ENCODE measurements at regions not wholly inside any gene's neighbourhood (a gene's known extent, or its start where the extent isn't known, plus 50 kb on each side); places are given as distances from the start of the nearest gene placed in this dataset.

DNA sequence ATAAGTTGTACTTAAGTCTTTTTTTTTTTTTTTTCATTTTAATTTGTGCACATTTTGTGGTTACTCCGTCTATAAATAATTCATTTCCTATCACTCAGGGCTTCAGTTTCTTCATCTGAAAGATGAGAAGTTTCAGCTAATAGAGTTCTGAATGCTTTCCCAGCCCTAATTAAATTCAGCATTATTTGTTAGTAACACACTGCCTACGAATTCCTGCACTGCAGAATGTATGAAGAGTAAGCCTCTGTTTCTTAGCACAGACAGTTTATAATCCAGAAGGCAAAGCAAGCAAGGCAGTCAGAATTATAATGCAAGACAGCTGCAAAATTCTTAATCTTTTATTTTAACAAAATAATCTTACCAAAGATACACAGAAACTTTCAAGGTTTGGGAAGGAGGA lies 138.0 kb upstream of the GHR start:
- no peaks in the 10 kb centered on the region for H3K79me2 ChIP-seq (ENCODE audit: insufficient read depth, low read length)
- H3K4me2 ChIP-seq (ENCODE audit: low read depth, low read length, poor library complexity, severe bottlenecking), result no peak overlapping the region
- H3K27me3 ChIP-seq (ENCODE audit: low read length), result no peaks in the 10 kb centered on the region
- no peak overlapping the region for H3K27ac ChIP-seq (ENCODE audit: low read depth, low read length)
- H2AFZ ChIP-seq (ENCODE audit: low read depth, low read length, severe bottlenecking), result no peak overlapping the region
- H4K20me1 ChIP-seq (ENCODE audit: low read depth, low read length), result no peaks in the 10 kb centered on the region
- TF ChIP-seq, protein P1, sequence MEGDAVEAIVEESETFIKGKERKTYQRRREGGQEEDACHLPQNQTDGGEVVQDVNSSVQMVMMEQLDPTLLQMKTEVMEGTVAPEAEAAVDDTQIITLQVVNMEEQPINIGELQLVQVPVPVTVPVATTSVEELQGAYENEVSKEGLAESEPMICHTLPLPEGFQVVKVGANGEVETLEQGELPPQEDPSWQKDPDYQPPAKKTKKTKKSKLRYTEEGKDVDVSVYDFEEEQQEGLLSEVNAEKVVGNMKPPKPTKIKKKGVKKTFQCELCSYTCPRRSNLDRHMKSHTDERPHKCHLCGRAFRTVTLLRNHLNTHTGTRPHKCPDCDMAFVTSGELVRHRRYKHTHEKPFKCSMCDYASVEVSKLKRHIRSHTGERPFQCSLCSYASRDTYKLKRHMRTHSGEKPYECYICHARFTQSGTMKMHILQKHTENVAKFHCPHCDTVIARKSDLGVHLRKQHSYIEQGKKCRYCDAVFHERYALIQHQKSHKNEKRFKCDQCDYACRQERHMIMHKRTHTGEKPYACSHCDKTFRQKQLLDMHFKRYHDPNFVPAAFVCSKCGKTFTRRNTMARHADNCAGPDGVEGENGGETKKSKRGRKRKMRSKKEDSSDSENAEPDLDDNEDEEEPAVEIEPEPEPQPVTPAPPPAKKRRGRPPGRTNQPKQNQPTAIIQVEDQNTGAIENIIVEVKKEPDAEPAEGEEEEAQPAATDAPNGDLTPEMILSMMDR (IDR thresholded peaks at IDR 0.05; ENCODE audit: insufficient read depth, low read length, poor library complexity, severe bottlenecking), result no peak
- no peak for TF ChIP-seq EZH2phosphoT487 (conservative IDR thresholded peaks at IDR 0.05; ENCODE audit: low read length)
- no peak overlapping the region for H3K9ac ChIP-seq (ENCODE audit: low read length)
- H3K36me3 ChIP-seq (ENCODE audit: low read length), result no peaks in the 10 kb centered on the region
- no peaks in the 10 kb centered on the region for H3K9me3 ChIP-seq (ENCODE audit: insufficient read depth, low read length)
- no peaks in the 10 kb centered on the region for H3K9me2 ChIP-seq (replicated peaks; ENCODE audit: insufficient read depth, low read length)
- no peak overlapping the region for H3K4me3 ChIP-seq (ENCODE audit: insufficient read depth, low read length, poor library complexity, severe bottlenecking)
- H3F3A ChIP-seq (ENCODE audit: insufficient read depth), result no peaks in the 10 kb centered on the region

DNA sequence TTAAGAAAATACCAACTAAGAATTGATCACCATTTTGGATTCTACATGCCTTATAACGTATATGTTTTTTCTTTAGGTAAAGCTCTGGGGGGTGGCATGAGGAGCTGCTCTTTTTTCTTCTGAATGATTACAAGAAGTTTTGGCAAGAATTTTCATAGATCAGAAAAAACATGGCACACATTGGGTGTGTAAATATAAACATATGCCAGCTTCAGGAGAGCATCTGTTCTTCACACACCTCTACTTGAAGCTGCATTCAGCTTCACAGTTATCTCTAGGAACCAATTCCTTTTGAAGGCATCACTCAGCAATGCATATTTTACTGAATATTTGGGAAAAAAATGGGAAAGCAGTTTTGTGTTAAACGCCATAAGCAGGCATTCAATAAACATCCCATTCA lies 122.7 kb upstream of the GHR start:
- Histone ChIP-seq H3K36me3 (ENCODE audit: low read length) (no peaks in the 10 kb centered on the region), H3K9me2 (replicated peaks; ENCODE audit: insufficient read depth, low read length) (no peaks in the 10 kb centered on the region), H3K9ac (ENCODE audit: low read length) (no peak overlapping the region), H3K27me3 (ENCODE audit: low read length) (no peaks in the 10 kb centered on the region), H2AFZ (ENCODE audit: low read depth, low read length, severe bottlenecking) (no peak overlapping the region), H3K9me3 (ENCODE audit: insufficient read depth, low read length) (no peaks in the 10 kb centered on the region), H3K4me3 (ENCODE audit: insufficient read depth, low read length, poor library complexity, severe bottlenecking) (no peak overlapping the region), H3F3A (ENCODE audit: insufficient read depth) (no peaks in the 10 kb centered on the region), H3K4me2 (ENCODE audit: low read depth, low read length, poor library complexity, severe bottlenecking) (no peak overlapping the region), H3K79me2 (ENCODE audit: insufficient read depth, low read length) (no peaks in the 10 kb centered on the region), H4K20me1 (ENCODE audit: low read depth, low read length) (no peaks in the 10 kb centered on the region), H3K27ac (ENCODE audit: low read depth, low read length) (no peak overlapping the region)
- TF ChIP-seq, protein P1 (IDR thresholded peaks at IDR 0.05; ENCODE audit: insufficient read depth, low read length, poor library complexity, severe bottlenecking), result no peak
- TF ChIP-seq EZH2phosphoT487 (conservative IDR thresholded peaks at IDR 0.05; ENCODE audit: low read length), result no peak

DNA sequence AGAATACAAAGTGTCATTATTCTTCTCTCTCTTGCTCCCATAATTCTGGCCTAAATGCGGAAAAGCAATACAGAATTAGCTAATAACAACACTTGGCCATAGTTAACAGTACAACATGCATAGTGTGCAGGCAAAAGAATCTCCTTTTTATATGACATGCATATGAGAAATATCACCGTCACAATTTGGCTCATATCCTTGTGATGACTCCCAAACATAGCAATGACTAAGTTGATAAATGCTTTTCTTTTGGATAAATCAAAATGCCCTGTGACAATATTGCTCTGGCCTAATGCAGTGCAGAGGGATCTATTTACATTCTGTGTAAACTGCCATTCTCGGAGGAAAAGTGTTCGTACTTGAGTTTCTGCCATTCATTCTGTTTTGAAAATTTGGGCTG lies 121.9 kb upstream of the GHR start:
- no peak overlapping the region for H3K4me2 ChIP-seq (ENCODE audit: low read depth, low read length, poor library complexity, severe bottlenecking)
- no peaks in the 10 kb centered on the region for H3K79me2 ChIP-seq (ENCODE audit: insufficient read depth, low read length)
- TF ChIP-seq, protein P1 (IDR thresholded peaks at IDR 0.05; ENCODE audit: insufficient read depth, low read length, poor library complexity, severe bottlenecking), result no peak
- no peak for TF ChIP-seq EZH2phosphoT487 (conservative IDR thresholded peaks at IDR 0.05; ENCODE audit: low read length)
- no peaks in the 10 kb centered on the region for H4K20me1 ChIP-seq (ENCODE audit: low read depth, low read length)
- no peak overlapping the region for H2AFZ ChIP-seq (ENCODE audit: low read depth, low read length, severe bottlenecking)
- no peak overlapping the region for H3K4me3 ChIP-seq (ENCODE audit: insufficient read depth, low read length, poor library complexity, severe bottlenecking)
- H3K9me3 ChIP-seq (ENCODE audit: insufficient read depth, low read length), result no peaks in the 10 kb centered on the region
- H3K27ac ChIP-seq (ENCODE audit: low read depth, low read length), result no peak overlapping the region
- no peaks in the 10 kb centered on the region for H3K36me3 ChIP-seq (ENCODE audit: low read length)
- no peaks in the 10 kb centered on the region for H3K9me2 ChIP-seq (replicated peaks; ENCODE audit: insufficient read depth, low read length)
- H3K27me3 ChIP-seq (ENCODE audit: low read length), result no peaks in the 10 kb centered on the region
- H3F3A ChIP-seq (ENCODE audit: insufficient read depth), result no peaks in the 10 kb centered on the region
- no peak overlapping the region for H3K9ac ChIP-seq (ENCODE audit: low read length)

DNA sequence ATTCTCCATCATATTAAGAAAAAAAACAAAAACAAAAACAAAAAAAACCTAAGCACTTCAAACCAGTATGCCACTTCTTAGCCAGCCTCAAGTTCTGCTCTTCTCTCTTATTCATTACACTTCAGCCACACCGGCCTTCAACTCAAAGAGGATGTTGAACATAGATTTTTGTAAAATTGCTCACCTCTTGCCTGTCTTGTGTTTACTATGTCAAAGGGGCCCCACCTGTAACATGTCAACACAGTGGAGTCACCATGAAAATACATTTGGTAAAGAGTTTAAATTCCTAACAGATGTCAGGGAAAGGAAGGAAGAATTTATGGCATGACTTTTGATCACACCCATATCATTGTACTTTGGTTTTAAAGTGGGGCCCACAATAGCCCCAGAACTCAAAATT lies 121.1 kb upstream of the GHR start:
- Histone ChIP-seq H3K27ac (ENCODE audit: low read depth, low read length) (no peak overlapping the region), H3K4me3 (ENCODE audit: insufficient read depth, low read length, poor library complexity, severe bottlenecking) (no peak overlapping the region), H3K9me3 (ENCODE audit: insufficient read depth, low read length) (no peaks in the 10 kb centered on the region), H3K27me3 (ENCODE audit: low read length) (no peaks in the 10 kb centered on the region), H3K9me2 (replicated peaks; ENCODE audit: insufficient read depth, low read length) (no peaks in the 10 kb centered on the region), H3K79me2 (ENCODE audit: insufficient read depth, low read length) (no peaks in the 10 kb centered on the region), H3K4me2 (ENCODE audit: low read depth, low read length, poor library complexity, severe bottlenecking) (no peak overlapping the region), H3K9ac (ENCODE audit: low read length) (no peak overlapping the region), H3F3A (ENCODE audit: insufficient read depth) (no peaks in the 10 kb centered on the region), H4K20me1 (ENCODE audit: low read depth, low read length) (no peaks in the 10 kb centered on the region), H2AFZ (ENCODE audit: low read depth, low read length, severe bottlenecking) (no peak overlapping the region), H3K36me3 (ENCODE audit: low read length) (no peaks in the 10 kb centered on the region)
- TF ChIP-seq EZH2phosphoT487 (conservative IDR thresholded peaks at IDR 0.05; ENCODE audit: low read length), result no peak
- TF ChIP-seq, protein P1 (IDR thresholded peaks at IDR 0.05; ENCODE audit: insufficient read depth, low read length, poor library complexity, severe bottlenecking), result no peak
